ENCODE measurements at regions not wholly inside any gene's neighbourhood (a gene's known extent, or its start where the extent isn't known, plus 50 kb on each side); places are given as distances from the start of the nearest gene placed in this dataset.

DNA sequence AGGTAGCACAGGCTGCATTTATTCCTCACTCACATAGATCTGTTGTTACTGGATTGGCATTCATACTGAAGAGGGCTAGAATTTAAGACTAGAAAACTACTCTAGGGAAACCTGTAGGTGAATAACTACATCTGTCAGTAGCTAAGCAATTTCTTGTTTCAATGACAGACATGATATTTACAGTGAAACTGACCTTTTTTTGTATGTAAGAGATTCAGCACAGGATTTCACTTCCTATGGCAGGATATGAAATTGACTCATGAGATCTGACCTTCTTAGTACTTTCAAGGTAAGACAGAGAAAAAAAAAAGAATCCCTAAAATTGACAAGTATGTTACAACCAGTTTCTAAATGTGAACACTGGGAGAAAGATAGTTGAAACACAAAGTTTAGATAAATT is 189.8 kb upstream of the SLC16A7 start:
- no peak overlapping the region for H2AFZ ChIP-seq (ENCODE audit: control insufficient read depth, low read depth, low read length)
- in situ Hi-C loops (cut with MboI) (loop anchor here (10.0 kb wide), 2 partner anchors 399 to 429 kb away; no protein-coding TSS in a partner anchor), intact Hi-C loops (cut with micrococcal nuclease; ENCODE audit: unreplicated experiment) (no loop called here)
- no peak overlapping the region for H3K4me2 ChIP-seq (ENCODE audit: control insufficient read depth, insufficient read depth)
- no peaks in the 10 kb centered on the region for H3K9me3 ChIP-seq (replicated peaks; ENCODE audit: control insufficient read depth, insufficient read depth, low read length)
- RAD21 ChIA-PET (ENCODE audit: unreplicated experiment): no interaction called here
- no peaks in the 10 kb centered on the region for H3K27me3 ChIP-seq (replicated peaks in 1 of 2; ENCODE audit: control insufficient read depth in 2 of 2, insufficient read depth in 2 of 2, low read length in 1 of 2)
- no peak overlapping the region for H3K27ac ChIP-seq (ENCODE audit: control insufficient read depth, insufficient read depth)
- ATAC-seq: no peak
- H3K79me2 ChIP-seq (ENCODE audit: control insufficient read depth, insufficient read depth, low read length): no peaks in the 10 kb centered on the region
- SMC1A ChIA-PET (ENCODE audit: uncharacterized antibody, unreplicated experiment): interaction anchor here (0.9 to 2.1 kb wide), 2 partner anchors 16 to 429 kb away, joined by 3 to 7 read pairs; no protein-coding TSS in a partner anchor
- no peak overlapping the region for H3K9ac ChIP-seq (ENCODE audit: control insufficient read depth, insufficient read depth, low read length)
- POLR2A ChIA-PET: no interaction called here
- DNase-seq (ENCODE audit: low read depth, low spot score): no peak
- CTCF ChIA-PET: interaction anchor here (2.2 kb wide), 1 partner anchor 429 kb away, joined by 6 read pairs; no protein-coding TSS in a partner anchor
- TF ChIP-seq, protein P1, sequence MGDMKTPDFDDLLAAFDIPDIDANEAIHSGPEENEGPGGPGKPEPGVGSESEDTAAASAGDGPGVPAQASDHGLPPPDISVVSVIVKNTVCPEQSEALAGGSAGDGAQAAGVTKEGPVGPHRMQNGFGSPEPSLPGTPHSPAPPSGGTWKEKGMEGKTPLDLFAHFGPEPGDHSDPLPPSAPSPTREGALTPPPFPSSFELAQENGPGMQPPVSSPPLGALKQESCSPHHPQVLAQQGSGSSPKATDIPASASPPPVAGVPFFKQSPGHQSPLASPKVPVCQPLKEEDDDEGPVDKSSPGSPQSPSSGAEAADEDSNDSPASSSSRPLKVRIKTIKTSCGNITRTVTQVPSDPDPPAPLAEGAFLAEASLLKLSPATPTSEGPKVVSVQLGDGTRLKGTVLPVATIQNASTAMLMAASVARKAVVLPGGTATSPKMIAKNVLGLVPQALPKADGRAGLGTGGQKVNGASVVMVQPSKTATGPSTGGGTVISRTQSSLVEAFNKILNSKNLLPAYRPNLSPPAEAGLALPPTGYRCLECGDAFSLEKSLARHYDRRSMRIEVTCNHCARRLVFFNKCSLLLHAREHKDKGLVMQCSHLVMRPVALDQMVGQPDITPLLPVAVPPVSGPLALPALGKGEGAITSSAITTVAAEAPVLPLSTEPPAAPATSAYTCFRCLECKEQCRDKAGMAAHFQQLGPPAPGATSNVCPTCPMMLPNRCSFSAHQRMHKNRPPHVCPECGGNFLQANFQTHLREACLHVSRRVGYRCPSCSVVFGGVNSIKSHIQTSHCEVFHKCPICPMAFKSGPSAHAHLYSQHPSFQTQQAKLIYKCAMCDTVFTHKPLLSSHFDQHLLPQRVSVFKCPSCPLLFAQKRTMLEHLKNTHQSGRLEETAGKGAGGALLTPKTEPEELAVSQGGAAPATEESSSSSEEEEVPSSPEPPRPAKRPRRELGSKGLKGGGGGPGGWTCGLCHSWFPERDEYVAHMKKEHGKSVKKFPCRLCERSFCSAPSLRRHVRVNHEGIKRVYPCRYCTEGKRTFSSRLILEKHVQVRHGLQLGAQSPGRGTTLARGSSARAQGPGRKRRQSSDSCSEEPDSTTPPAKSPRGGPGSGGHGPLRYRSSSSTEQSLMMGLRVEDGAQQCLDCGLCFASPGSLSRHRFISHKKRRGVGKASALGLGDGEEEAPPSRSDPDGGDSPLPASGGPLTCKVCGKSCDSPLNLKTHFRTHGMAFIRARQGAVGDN (IDR thresholded peaks at IDR 0.05): no peak
- TF ChIP-seq, protein P2, sequence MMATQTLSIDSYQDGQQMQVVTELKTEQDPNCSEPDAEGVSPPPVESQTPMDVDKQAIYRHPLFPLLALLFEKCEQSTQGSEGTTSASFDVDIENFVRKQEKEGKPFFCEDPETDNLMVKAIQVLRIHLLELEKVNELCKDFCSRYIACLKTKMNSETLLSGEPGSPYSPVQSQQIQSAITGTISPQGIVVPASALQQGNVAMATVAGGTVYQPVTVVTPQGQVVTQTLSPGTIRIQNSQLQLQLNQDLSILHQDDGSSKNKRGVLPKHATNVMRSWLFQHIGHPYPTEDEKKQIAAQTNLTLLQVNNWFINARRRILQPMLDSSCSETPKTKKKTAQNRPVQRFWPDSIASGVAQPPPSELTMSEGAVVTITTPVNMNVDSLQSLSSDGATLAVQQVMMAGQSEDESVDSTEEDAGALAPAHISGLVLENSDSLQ (IDR thresholded peaks at IDR 0.05): no peak
- no peak for TF ChIP-seq ATF7 (IDR thresholded peaks at IDR 0.05; ENCODE audit: low read depth)
- TF ChIP-seq, protein P3, sequence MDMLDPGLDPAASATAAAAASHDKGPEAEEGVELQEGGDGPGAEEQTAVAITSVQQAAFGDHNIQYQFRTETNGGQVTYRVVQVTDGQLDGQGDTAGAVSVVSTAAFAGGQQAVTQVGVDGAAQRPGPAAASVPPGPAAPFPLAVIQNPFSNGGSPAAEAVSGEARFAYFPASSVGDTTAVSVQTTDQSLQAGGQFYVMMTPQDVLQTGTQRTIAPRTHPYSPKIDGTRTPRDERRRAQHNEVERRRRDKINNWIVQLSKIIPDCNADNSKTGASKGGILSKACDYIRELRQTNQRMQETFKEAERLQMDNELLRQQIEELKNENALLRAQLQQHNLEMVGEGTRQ (IDR thresholded peaks at IDR 0.05; ENCODE audit: borderline replicate concordance, low read depth, low read length): no peak
- TF ChIP-seq, protein P4, sequence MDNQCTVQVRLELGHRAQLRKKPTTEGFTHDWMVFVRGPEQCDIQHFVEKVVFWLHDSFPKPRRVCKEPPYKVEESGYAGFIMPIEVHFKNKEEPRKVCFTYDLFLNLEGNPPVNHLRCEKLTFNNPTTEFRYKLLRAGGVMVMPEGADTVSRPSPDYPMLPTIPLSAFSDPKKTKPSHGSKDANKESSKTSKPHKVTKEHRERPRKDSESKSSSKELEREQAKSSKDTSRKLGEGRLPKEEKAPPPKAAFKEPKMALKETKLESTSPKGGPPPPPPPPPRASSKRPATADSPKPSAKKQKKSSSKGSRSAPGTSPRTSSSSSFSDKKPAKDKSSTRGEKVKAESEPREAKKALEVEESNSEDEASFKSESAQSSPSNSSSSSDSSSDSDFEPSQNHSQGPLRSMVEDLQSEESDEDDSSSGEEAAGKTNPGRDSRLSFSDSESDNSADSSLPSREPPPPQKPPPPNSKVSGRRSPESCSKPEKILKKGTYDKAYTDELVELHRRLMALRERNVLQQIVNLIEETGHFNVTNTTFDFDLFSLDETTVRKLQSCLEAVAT (IDR thresholded peaks at IDR 0.05): no peak
- no peak for TF ChIP-seq ZNF384 (IDR thresholded peaks at IDR 0.05; ENCODE audit: borderline replicate concordance, low read depth, low read length)
- no TSS peak for BruUV-seq (replicated peaks)
- no peak for FAIRE-seq
- H4K20me1 ChIP-seq (ENCODE audit: control insufficient read depth, insufficient read depth): no peaks in the 10 kb centered on the region
- H3K36me3 ChIP-seq (ENCODE audit: control insufficient read depth in 2 of 2, insufficient read depth in 2 of 2, low read length in 1 of 2): no peaks in the 10 kb centered on the region
- H3K4me1 ChIP-seq (ENCODE audit: control insufficient read depth, insufficient read depth, low read length): no peaks in the 10 kb centered on the region
- no peak overlapping the region for H3K4me3 ChIP-seq

All from GM12878 (cell line).